WERI-Rb-1 (cell line): ENCODE measurements at regions not wholly inside any gene's neighbourhood (a gene's known extent, or its start where the extent isn't known, plus 50 kb on each side); places are given as distances from the start of the nearest gene placed in this dataset.

Source experiments
- DNase-seq: peaks from one replicate; pipeline ENCODE4 v3.0.0-alpha.2; 2020
- H3K27ac ChIP-seq: fragments of 250-450 bp; sonication (Bioruptor Pico); 2 replicates; pipeline ENCODE4 v1.5.1; 2020; ENCODE audit warnings: mild to moderate bottlenecking, moderate library complexity
- H3K27me3 ChIP-seq: fragments of 250-450 bp; sonication (Bioruptor Pico); 2 replicates; pipeline ENCODE4 v1.5.1; 2021; ENCODE audit warnings: mild to moderate bottlenecking, low read depth, moderate library complexity; ENCODE audit not compliant: insufficient read depth, severe bottlenecking
- H3K36me3 ChIP-seq: fragments of 250-450 bp; sonication (Bioruptor Pico); 2 replicates; pipeline ENCODE4 v1.5.1; 2020; ENCODE audit warnings: mild to moderate bottlenecking, moderate library complexity
- H3K4me3 ChIP-seq: 2 replicates; pipeline ENCODE4 v1.5.1; 2011; ENCODE audit warnings: low read depth, mild to moderate bottlenecking, control low read depth, low read length
- H3K9me3 ChIP-seq: fragments of 250-450 bp; sonication (Bioruptor Pico); 2 replicates; pipeline ENCODE4 v1.5.1; 2021; ENCODE audit warnings: mild to moderate bottlenecking, moderate library complexity; ENCODE audit not compliant: severe bottlenecking
- TF ChIP-seq, protein P1 (sequence below): IDR thresholded peaks from 2 replicates; pipeline ENCODE4 v1.5.1; 2011; ENCODE audit warnings: low read depth, mild to moderate bottlenecking, control low read depth, inconsistent platforms, low read length

- no peaks in the 10 kb centered on the region for H3K36me3 ChIP-seq
- no peaks in the 10 kb centered on the region for H3K9me3 ChIP-seq
- H3K4me3 ChIP-seq: no peak overlapping the region
- H3K27me3 ChIP-seq: no peaks in the 10 kb centered on the region
- no peak for DNase-seq
- TF ChIP-seq, protein P1, sequence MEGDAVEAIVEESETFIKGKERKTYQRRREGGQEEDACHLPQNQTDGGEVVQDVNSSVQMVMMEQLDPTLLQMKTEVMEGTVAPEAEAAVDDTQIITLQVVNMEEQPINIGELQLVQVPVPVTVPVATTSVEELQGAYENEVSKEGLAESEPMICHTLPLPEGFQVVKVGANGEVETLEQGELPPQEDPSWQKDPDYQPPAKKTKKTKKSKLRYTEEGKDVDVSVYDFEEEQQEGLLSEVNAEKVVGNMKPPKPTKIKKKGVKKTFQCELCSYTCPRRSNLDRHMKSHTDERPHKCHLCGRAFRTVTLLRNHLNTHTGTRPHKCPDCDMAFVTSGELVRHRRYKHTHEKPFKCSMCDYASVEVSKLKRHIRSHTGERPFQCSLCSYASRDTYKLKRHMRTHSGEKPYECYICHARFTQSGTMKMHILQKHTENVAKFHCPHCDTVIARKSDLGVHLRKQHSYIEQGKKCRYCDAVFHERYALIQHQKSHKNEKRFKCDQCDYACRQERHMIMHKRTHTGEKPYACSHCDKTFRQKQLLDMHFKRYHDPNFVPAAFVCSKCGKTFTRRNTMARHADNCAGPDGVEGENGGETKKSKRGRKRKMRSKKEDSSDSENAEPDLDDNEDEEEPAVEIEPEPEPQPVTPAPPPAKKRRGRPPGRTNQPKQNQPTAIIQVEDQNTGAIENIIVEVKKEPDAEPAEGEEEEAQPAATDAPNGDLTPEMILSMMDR: no peak
- no peak overlapping the region for H3K27ac ChIP-seq
These were observed 623.8 kb upstream of the LCORL start for GRCh38 chr4:18645351-18645750.

- H3K4me3 ChIP-seq: no peak overlapping the region
- no peak for DNase-seq
- no peaks in the 10 kb centered on the region for H3K27me3 ChIP-seq
- H3K27ac ChIP-seq: no peak overlapping the region
- TF ChIP-seq, protein P1: no peak
- H3K36me3 ChIP-seq: no peaks in the 10 kb centered on the region
- H3K9me3 ChIP-seq: no peaks in the 10 kb centered on the region
These were observed 619.8 kb upstream of the LCORL start for GRCh38 chr4:18641334-18641733.

DNA sequence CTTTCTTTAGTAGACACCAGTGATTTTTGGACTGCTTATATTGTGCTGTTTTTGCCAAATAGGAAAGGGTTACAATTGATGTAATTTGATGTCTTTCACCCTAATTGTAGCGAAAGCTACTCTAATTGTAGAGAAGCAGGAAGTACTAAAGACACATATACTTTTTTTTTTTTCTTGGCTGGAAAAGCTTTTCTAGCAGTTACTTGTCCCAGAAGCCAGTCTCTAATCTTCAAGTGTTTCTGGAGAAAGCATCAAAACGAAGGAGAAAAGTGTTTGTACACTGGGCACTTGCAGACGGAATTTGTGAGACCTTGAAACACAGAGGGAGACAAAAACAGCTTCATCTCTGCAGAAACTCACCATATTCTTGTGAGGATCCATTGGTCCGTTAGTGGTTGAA lies 616.5 kb upstream of the LCORL start:
- Histone ChIP-seq H3K36me3 (no peaks in the 10 kb centered on the region), H3K4me3 (no peak overlapping the region), H3K27ac (no peak overlapping the region), H3K9me3 (no peaks in the 10 kb centered on the region), H3K27me3 (no peaks in the 10 kb centered on the region)
- DNase-seq: no peak
- TF ChIP-seq, protein P1: no peak

DNA sequence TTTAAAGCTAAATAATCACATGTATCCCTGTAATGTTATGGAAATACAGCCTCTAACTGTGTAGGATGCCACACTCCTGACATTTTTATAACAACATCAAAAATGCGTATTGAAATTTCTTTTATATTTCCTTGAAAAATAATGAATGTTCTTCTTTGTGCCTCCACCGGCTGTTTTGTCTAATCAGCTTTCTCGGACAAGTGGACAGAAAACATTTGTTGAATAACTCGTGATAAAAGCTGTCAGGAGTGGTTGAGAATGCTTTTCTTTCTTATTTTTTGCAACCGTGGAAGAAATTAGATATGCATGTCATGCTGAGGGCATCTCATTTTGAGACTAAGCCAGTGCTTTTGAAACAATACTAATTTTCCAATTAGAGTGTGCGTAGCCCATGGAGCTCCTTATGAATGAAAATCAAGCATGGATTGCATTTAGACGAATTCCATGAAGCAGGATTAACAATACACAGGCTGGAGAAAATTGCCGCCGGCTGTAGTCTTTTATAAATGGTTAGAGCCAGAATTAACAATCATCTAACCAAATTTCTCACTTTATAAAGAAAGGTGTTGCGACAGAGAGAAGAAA lies 614.5 kb upstream of the LCORL start:
- no peak for DNase-seq
- TF ChIP-seq, protein P1: no peak
- Histone ChIP-seq H3K36me3 (no peaks in the 10 kb centered on the region), H3K4me3 (no peak overlapping the region), H3K27ac (no peak overlapping the region), H3K27me3 (no peaks in the 10 kb centered on the region), H3K9me3 (no peaks in the 10 kb centered on the region)

- no peaks in the 10 kb centered on the region for H3K36me3 ChIP-seq
- TF ChIP-seq, protein P1: no peak
- H3K27ac ChIP-seq: no peak overlapping the region
- H3K9me3 ChIP-seq: no peaks in the 10 kb centered on the region
- H3K27me3 ChIP-seq: no peaks in the 10 kb centered on the region
- DNase-seq: no peak
- no peak overlapping the region for H3K4me3 ChIP-seq
These were observed 614.0 kb upstream of the LCORL start for GRCh38 chr4:18635531-18635930.

- no peaks in the 10 kb centered on the region for H3K9me3 ChIP-seq
- no peak overlapping the region for H3K4me3 ChIP-seq
- H3K36me3 ChIP-seq: no peaks in the 10 kb centered on the region
- TF ChIP-seq, protein P1: no peak
- no peak for DNase-seq
- H3K27ac ChIP-seq: no peak overlapping the region
- H3K27me3 ChIP-seq: no peaks in the 10 kb centered on the region
These were observed 610.0 kb upstream of the LCORL start for GRCh38 chr4:18631586-18631985.
